ENCODE measurements at regions not wholly inside any gene's neighbourhood (a gene's known extent, or its start where the extent isn't known, plus 50 kb on each side); places are given as distances from the start of the nearest gene placed in this dataset.

- TF ChIP-seq CTCF (IDR thresholded peaks at IDR 0.05) (no peak), POLR2A (IDR thresholded peaks at IDR 0.05) (no peak)
Measured at GRCh38 chr4:23718435-23718834, 171.4 kb downstream of the PPARGC1A start.
